AG04450 (cell line): ENCODE measurements at regions not wholly inside any gene's neighbourhood (a gene's known extent, or its start where the extent isn't known, plus 50 kb on each side); places are given as distances from the start of the nearest gene placed in this dataset.
"Not testable (repeated sequence)": the region's sequence is repeated elsewhere in the genome, so short reads cannot be mapped to it uniquely, and the experiment has no call there.

Experiments
- CTCF ChIA-PET: fragments of 300-600, 350-600 bp; formaldehyde crosslinking; extraction: SDS; loops from one replicate; lab custom pipeline; 2022; ENCODE audit warnings: antibody characterized with exemption, inconsistent platforms; lab: Charles Lee
- POLR2A ChIA-PET: fragments of 350-600 bp; formaldehyde crosslinking; extraction: SDS; loops from one replicate; lab custom pipeline; 2021; ENCODE audit warnings: antibody characterized with exemption, inconsistent platforms; lab: Yijun Ruan, JAX
- DNase-seq: peaks from one replicate; pipeline ENCODE4 v3.0.0-alpha.2; 2011; ENCODE audit warnings: low read depth, low spot score
- H3K27ac ChIP-seq: one replicate; pipeline ENCODE4 v1.5.1; 2012; ENCODE audit warnings: low read depth, low read length, control low read depth
- H3K27me3 ChIP-seq: one replicate; pipeline ENCODE4 v1.6.0; 2012; ENCODE audit warnings: low read length; ENCODE audit not compliant: control insufficient read depth, insufficient read depth
- H3K4me3 ChIP-seq: 2 replicates; pipeline ENCODE4 v1.5.1; 2011; ENCODE audit warnings: mild to moderate bottlenecking, low read depth, low read length, control low read depth
- H3K9me3 ChIP-seq: 2 replicates; pipeline ENCODE4 v1.5.1; 2012; ENCODE audit warnings: low read length; ENCODE audit not compliant: control insufficient read depth, insufficient read depth
- TF ChIP-seq, protein P1 (sequence below): IDR thresholded peaks from 2 replicates; pipeline ENCODE4 v1.5.1; 2011; ENCODE audit warnings: low read depth, low read length, control low read depth, inconsistent platforms

DNA sequence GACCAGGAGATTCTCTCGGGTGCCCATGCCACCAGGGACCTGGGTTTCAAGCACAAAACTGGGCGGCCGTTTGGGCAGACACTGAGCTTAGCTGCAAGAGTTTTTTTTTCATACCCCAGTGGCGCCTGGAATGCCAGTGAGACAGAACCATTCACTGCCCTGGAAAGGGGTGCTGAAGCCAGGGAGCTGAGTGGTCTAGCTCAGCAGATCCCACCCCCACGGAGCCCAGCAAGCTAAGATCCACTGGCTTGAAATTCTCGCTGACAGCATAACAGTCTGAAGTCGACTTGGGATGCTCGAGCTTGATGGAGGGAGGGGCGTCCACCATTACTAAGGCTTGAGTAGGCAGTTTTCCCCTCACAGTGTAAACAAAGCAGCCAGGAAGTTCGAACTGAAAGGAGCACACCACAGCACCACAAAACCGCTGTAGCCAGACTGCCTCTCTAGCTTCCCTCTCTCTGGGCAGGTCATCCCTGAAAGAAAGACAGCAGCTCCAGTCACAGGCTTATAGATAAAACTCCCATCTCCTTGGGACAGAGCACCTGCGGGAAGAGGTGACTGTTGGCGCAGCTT, 157.7 kb downstream of the GIPC2 start:
- DNase-seq, POLR2A ChIA-PET, H3K4me3 ChIP-seq, H3K9me3 ChIP-seq, CTCF ChIA-PET, H3K27me3 ChIP-seq, H3K27ac ChIP-seq: not testable (repeated sequence)

DNA sequence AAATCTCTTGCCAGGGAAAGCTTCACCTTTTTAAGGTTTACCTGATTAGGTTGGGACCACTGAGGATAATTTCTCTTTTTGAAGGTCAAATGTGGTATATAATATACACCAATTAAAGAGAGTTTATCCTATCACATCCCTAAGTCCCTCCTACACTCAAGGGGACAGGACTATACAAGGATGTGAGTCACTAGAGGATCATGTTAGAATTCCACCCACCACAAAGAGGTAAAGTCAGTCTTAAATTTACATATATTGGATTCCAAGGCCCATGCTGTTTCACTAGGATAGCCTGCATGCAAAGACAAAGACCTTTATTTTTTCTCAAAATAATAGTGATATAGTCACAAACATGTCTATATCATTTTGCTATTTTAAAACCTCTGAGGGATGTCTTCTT, 164.4 kb downstream of the GIPC2 start:
- Histone ChIP-seq H3K4me3 (no peak overlapping the region), H3K9me3 (peaks cover 13% of the 10 kb centered on the region), H3K27me3 (no peaks in the 10 kb centered on the region), H3K27ac (no peak overlapping the region)
- no peak for DNase-seq
- ChIA-PET CTCF (no interaction called here), POLR2A (no interaction called here)
- TF ChIP-seq, protein P1, sequence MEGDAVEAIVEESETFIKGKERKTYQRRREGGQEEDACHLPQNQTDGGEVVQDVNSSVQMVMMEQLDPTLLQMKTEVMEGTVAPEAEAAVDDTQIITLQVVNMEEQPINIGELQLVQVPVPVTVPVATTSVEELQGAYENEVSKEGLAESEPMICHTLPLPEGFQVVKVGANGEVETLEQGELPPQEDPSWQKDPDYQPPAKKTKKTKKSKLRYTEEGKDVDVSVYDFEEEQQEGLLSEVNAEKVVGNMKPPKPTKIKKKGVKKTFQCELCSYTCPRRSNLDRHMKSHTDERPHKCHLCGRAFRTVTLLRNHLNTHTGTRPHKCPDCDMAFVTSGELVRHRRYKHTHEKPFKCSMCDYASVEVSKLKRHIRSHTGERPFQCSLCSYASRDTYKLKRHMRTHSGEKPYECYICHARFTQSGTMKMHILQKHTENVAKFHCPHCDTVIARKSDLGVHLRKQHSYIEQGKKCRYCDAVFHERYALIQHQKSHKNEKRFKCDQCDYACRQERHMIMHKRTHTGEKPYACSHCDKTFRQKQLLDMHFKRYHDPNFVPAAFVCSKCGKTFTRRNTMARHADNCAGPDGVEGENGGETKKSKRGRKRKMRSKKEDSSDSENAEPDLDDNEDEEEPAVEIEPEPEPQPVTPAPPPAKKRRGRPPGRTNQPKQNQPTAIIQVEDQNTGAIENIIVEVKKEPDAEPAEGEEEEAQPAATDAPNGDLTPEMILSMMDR: no peak

DNA sequence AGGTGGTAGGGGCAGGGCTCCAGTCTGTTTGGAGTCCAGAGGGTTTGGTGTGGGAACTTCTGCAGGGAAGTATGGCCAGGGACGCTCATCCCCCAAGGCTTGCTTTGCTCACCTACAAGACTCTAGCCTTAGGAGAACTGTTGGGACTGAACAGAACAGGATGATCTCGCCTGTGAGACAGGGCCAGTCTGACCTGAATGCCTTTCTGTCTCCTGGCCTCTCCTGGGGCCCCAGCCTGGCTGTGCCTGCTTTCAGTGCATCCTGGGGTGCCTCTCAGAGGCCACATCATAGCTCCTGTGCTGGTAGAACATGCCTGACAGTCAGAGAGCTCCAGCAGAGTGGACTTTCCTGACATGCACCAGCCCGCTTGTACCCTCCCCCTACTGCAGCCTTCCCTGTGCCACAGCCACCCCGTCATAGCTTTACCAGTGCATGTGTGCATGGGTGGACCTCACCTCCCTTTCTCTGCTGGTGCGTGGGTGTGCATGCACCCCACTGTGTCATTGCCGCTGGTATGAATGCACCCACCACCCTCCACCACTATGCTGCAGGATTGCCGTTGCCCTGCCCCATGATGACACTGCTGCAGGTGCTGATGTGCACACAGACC, 165.8 kb downstream of the GIPC2 start:
- ChIA-PET CTCF (no interaction called here), POLR2A (no interaction called here)
- Histone ChIP-seq H3K4me3 (no peak overlapping the region), H3K9me3 (peaks cover 13% of the 10 kb centered on the region), H3K27me3 (no peaks in the 10 kb centered on the region), H3K27ac (no peak overlapping the region)
- TF ChIP-seq, protein P1: no peak
- no peak for DNase-seq

DNA sequence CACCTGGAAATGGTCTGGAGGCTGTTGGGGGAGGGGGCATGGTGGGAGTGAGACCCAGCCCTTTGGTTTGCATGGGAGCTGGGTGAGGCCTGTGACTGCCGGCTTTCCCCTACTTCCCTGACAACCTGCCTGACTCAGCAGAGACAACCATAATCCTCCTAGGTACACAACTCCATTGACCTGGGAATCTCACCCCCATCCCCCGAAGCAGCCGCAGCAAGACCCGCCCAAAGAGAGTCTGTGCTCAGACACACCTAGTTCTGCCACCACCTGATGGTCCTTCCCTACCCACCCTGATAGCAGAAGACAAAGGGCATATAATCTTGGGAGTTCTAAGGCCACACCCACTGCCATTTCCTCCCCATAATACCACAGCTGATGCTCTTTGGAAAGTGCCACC, 168.6 kb downstream of the GIPC2 start:
- peaks cover 13% of the 10 kb centered on the region for H3K9me3 ChIP-seq
- TF ChIP-seq, protein P1: no peak
- H3K4me3 ChIP-seq: no peak overlapping the region
- DNase-seq: no peak
- H3K27ac ChIP-seq: no peak overlapping the region
- H3K27me3 ChIP-seq: no peaks in the 10 kb centered on the region
- POLR2A ChIA-PET: no interaction called here
- CTCF ChIA-PET: no interaction called here

DNA sequence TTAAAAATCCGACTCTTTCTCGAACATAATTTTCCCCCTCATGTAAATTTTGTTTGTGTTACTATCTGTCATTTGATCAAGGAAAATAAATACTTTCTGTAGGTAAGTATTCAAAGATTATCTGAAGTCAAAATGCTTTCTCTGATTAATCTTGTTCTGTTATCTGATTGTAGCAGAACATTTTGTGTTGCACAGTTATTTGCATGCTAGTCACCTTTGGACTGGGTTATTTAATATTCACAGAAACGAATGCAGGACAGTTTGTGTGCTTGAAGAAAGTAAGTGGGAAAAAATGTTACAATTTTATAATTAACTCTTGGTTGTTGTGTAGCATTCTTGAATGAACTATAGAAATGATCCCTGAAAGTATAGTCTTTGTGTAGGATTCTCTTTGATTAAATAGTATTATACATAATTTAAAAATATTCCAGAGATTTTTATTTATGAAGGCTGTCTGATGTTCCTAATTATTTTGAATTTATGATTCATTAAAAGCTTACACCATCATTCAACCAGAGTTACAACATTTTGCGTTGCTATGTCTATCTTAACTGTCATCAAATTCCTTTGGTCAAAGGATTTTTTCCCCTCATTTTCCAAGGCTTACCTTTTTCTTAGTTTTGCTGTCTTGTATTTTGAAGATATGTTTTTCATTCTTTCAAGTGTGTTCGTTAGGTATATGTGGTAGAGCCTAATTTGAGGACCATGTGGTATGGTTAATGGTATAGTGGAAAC, 176.6 kb downstream of the GIPC2 start:
- Histone ChIP-seq H3K9me3 (peaks cover 6% of the 10 kb centered on the region; the same call in 1 of the 2 replicates), H3K4me3 (no peak overlapping the region), H3K27ac (no peak overlapping the region), H3K27me3 (no peaks in the 10 kb centered on the region)
- TF ChIP-seq, protein P1: no peak
- ChIA-PET CTCF (no interaction called here), POLR2A (no interaction called here)
- DNase-seq: no peak
